ENCODE measurements at regions not wholly inside any gene's neighbourhood (a gene's known extent, or its start where the extent isn't known, plus 50 kb on each side); places are given as distances from the start of the nearest gene placed in this dataset.

GRCh38 chr5:56739990-56740389 lies 75.4 kb upstream of the MAP3K1 start:
- TF ChIP-seq TAF1 (IDR thresholded peaks at IDR 0.05; ENCODE audit: low read depth) (no peak), REST (IDR thresholded peaks at IDR 0.05; ENCODE audit: borderline replicate concordance) (no peak), CTCF (IDR thresholded peaks at IDR 0.05; ENCODE audit: poor library complexity, severe bottlenecking) (no peak), EP300 (conservative IDR thresholded peaks at IDR 0.05; ENCODE audit: poor library complexity, severe bottlenecking) (no peak), EZH2 (IDR thresholded peaks at IDR 0.05; ENCODE audit: borderline replicate concordance, insufficient read depth, low read length, poor library complexity, severe bottlenecking) (no peak), POLR2AphosphoS5 (IDR thresholded peaks at IDR 0.05) (no peak)
